Neural crest cell (in vitro differentiated cells): ENCODE measurements at regions not wholly inside any gene's neighbourhood (a gene's known extent, or its start where the extent isn't known, plus 50 kb on each side); places are given as distances from the start of the nearest gene placed in this dataset.

Experiments used
- DNase-seq: peaks from one replicate; pipeline ENCODE4 v3.0.0; 2021; ENCODE audit warnings: low read depth, mixed read lengths, low spot score
- H3K27ac Mint-ChIP-seq: one replicate; pipeline ENCODE4 v1.8.0; 2021; ENCODE audit warnings: mild to moderate bottlenecking, mixed read lengths; ENCODE audit not compliant: unreplicated experiment
- H3K27me3 Mint-ChIP-seq: 2 replicates; pipeline ENCODE4 v1.8.0; 2021; ENCODE audit warnings: low read depth, mild to moderate bottlenecking, mixed read lengths
- H3K36me3 Mint-ChIP-seq: 2 replicates; pipeline ENCODE4 v1.8.0; 2021; ENCODE audit warnings: low read depth, mild to moderate bottlenecking, mixed read lengths
- H3K4me1 Mint-ChIP-seq: 2 replicates; pipeline ENCODE4 v1.8.0; 2021; ENCODE audit warnings: mixed read lengths
- H3K4me3 Mint-ChIP-seq: one replicate; pipeline ENCODE4 v1.8.0; 2021; ENCODE audit warnings: mild to moderate bottlenecking, mixed read lengths
- H3K9me3 Mint-ChIP-seq: 2 replicates; pipeline ENCODE4 v1.8.0; 2021; ENCODE audit warnings: mixed read lengths
- TF ChIP-seq, protein P1 (sequence below): fragments of 200-600 bp; sonication (generic); conservative IDR thresholded peaks from 2 replicates; pipeline ENCODE4 v1.5.0; 2021; ENCODE audit warnings: antibody characterized with exemption, mild to moderate bottlenecking

DNA sequence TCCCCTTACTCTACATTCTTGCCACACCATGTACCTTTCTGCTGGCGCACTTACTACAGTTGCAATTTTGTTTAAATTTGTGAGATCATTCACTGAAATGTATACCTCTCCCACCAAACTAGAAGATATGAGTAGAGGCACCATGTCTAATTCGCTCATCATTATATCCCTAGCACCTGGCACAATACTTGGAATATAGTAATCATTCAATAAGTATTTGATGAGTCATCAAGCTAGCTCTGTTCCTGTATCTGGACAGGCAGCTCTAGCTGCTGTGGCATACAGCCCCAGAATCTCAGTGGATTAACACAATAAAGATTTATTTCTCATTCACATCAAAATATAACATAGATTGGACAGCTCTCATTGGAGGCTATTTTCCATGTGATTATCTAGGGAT, 245.9 kb downstream of the IDS start:
- TF ChIP-seq, protein P1, sequence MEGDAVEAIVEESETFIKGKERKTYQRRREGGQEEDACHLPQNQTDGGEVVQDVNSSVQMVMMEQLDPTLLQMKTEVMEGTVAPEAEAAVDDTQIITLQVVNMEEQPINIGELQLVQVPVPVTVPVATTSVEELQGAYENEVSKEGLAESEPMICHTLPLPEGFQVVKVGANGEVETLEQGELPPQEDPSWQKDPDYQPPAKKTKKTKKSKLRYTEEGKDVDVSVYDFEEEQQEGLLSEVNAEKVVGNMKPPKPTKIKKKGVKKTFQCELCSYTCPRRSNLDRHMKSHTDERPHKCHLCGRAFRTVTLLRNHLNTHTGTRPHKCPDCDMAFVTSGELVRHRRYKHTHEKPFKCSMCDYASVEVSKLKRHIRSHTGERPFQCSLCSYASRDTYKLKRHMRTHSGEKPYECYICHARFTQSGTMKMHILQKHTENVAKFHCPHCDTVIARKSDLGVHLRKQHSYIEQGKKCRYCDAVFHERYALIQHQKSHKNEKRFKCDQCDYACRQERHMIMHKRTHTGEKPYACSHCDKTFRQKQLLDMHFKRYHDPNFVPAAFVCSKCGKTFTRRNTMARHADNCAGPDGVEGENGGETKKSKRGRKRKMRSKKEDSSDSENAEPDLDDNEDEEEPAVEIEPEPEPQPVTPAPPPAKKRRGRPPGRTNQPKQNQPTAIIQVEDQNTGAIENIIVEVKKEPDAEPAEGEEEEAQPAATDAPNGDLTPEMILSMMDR = no peak
- Mint-ChIP-seq H3K9me3 (peaks cover 11% of the 10 kb centered on the region), H3K36me3 (no peaks in the 10 kb centered on the region), H3K27me3 (no peaks in the 10 kb centered on the region), H3K4me1 (no peaks in the 10 kb centered on the region), H3K27ac (no peak overlapping the region), H3K4me3 (no peak overlapping the region)
- no peak for DNase-seq

DNA sequence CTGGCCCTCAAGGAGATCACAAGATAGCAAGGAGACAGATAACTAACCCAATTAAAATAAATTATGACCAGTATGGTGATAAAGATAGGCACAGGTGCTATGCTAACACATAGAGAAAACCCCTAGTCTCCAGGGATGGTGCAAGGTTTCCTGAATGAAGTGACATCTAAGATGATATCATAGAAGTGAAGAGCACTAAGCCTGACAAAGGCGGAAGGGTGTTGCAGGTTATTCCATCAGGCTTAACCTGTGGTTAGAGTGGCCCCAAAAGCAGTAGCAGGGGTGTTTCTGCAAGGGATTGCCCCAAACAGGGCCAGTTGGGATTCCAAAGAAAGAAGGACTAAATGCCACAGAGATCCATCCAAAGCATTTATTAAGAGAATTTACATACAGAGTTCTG, 249.2 kb downstream of the IDS start:
- H3K36me3 Mint-ChIP-seq = peaks cover 3% of the 10 kb centered on the region
- H3K4me1 Mint-ChIP-seq = no peaks in the 10 kb centered on the region
- H3K27me3 Mint-ChIP-seq = no peaks in the 10 kb centered on the region
- TF ChIP-seq, protein P1 = no peak
- no peak for DNase-seq
- no peak overlapping the region for H3K4me3 Mint-ChIP-seq
- peaks cover 8% of the 10 kb centered on the region for H3K9me3 Mint-ChIP-seq
- no peak overlapping the region for H3K27ac Mint-ChIP-seq

DNA sequence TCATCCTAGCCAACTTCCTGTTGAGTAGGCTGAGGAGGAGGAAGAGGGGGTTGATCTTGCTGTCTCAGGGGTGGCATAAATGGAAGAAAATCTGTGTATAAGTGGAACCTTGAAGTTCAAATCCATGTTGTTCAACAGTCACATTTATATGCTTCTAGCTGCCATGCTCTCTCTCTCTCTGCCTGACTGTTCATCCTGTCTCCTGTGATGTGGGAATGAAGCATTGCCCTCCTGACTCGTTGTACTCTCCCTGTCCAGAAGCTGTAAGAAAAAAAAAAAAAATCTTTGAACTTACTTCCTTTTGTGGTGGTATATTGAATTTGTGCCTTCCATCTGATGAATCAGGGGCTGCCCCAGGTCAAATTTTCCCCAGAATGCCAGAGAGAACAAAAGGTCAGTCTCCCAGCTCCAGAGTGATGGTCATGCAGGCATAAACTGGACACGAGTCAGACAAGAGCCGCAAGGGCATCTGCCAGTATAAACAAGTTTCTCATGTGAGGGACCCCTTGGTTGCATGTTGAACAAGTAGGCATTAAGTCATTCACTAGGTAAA, 257.0 kb downstream of the IDS start:
- Mint-ChIP-seq H3K4me3 (no peak overlapping the region), H3K36me3 (peaks cover 6% of the 10 kb centered on the region), H3K4me1 (peaks cover 6% of the 10 kb centered on the region), H3K27me3 (no peaks in the 10 kb centered on the region), H3K9me3 (peaks cover 13% of the 10 kb centered on the region), H3K27ac (no peak overlapping the region)
- no peak for DNase-seq
- TF ChIP-seq, protein P1 = no peak

DNA sequence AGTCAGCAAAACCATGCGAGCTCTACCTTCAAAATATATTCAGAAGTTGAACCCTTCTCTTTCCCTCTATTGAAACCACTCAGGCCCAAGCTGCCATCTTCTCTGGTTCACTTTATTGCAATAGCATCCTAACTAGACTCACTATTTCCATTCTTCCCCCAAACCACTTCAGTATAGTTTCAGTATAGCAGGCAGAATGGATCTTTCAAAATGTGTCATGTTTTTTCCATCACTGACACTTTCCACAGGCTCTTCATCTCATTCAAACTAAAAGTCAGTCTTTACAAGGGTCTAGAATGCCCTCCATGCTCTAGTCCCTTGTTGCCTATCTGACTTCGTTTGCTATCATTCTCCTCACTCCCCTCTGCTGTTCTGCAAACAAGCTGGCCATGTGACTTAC, 274.4 kb downstream of the IDS start:
- DNase-seq = no peak
- no peaks in the 10 kb centered on the region for H3K27me3 Mint-ChIP-seq
- peaks cover 9% of the 10 kb centered on the region for H3K36me3 Mint-ChIP-seq
- peaks cover 11% of the 10 kb centered on the region for H3K9me3 Mint-ChIP-seq
- H3K4me1 Mint-ChIP-seq = no peaks in the 10 kb centered on the region
- H3K4me3 Mint-ChIP-seq = no peak overlapping the region
- H3K27ac Mint-ChIP-seq = no peak overlapping the region
- TF ChIP-seq, protein P1 = no peak

DNA sequence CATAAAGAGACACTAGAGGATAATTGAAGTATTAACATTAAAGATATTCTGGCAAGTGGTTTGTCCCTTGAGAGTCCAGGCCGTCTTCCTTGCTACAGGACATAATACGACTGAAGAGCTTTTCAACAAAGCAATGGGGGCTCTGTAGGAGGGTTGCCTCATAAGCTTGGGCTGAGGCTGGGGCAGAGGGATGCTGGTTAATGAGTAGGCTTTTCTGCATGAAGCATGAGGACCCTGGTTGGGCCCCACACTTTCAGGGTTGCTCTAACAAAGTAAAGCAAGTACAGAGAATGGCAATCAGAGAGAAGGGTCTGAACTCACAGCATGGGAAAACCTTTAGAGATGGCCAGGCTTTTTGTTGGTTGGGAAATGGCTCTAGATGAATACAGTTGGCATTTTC, 281.3 kb downstream of the IDS start:
- no peaks in the 10 kb centered on the region for H3K27me3 Mint-ChIP-seq
- H3K4me1 Mint-ChIP-seq = no peaks in the 10 kb centered on the region
- TF ChIP-seq, protein P1 = no peak
- no peak overlapping the region for H3K27ac Mint-ChIP-seq
- no peak overlapping the region for H3K4me3 Mint-ChIP-seq
- DNase-seq = no peak
- H3K9me3 Mint-ChIP-seq = peaks cover 16% of the 10 kb centered on the region
- peaks cover 6% of the 10 kb centered on the region for H3K36me3 Mint-ChIP-seq
